ENCODE measurements at regions not wholly inside any gene's neighbourhood (a gene's known extent, or its start where the extent isn't known, plus 50 kb on each side); places are given as distances from the start of the nearest gene placed in this dataset.

- intact Hi-C loops (cut with micrococcal nuclease): no loop called here
Observed at GRCh38 chr6:12221856-12222255, 68.3 kb upstream of the EDN1 start.

GRCh38 chr6:12222405-12223366 is 67.5 kb upstream of the EDN1 start:
- intact Hi-C loops (cut with micrococcal nuclease): no loop called here

GRCh38 chr6:12223383-12223782 is 66.8 kb upstream of the EDN1 start:
- intact Hi-C loops (cut with micrococcal nuclease): no loop called here

- intact Hi-C loops (cut with micrococcal nuclease): no loop called here
Observed at GRCh38 chr6:12224251-12224650, 65.9 kb upstream of the EDN1 start.

GRCh38 chr6:12228447-12229146 is 61.6 kb upstream of the EDN1 start:
- intact Hi-C loops (cut with micrococcal nuclease): no loop called here

- intact Hi-C loops (cut with micrococcal nuclease): no loop called here
Observed at GRCh38 chr6:12229332-12229731, 60.8 kb upstream of the EDN1 start.

GRCh38 chr6:12230523-12230922 is 59.6 kb upstream of the EDN1 start:
- intact Hi-C loops (cut with micrococcal nuclease): no loop called here

- intact Hi-C loops (cut with micrococcal nuclease): loop anchor here (2.0 kb wide), 3 partner anchors 38 to 448 kb away; no protein-coding TSS in a partner anchor
Observed at GRCh38 chr6:12232339-12232738, 57.8 kb upstream of the EDN1 start.

GRCh38 chr6:12232821-12233220 is 57.3 kb upstream of the EDN1 start:
- intact Hi-C loops (cut with micrococcal nuclease): loop anchor here (1.0 to 2.0 kb wide), 5 partner anchors 38 to 448 kb away; no protein-coding TSS in a partner anchor

GRCh38 chr6:12233693-12234571 is 56.2 kb upstream of the EDN1 start:
- intact Hi-C loops (cut with micrococcal nuclease): loop anchor here (1.0 to 2.0 kb wide), 10 partner anchors 37 to 579 kb away; no protein-coding TSS in a partner anchor

GRCh38 chr6:12235341-12235740 is 54.8 kb upstream of the EDN1 start:
- intact Hi-C loops (cut with micrococcal nuclease): no loop called here

- intact Hi-C loops (cut with micrococcal nuclease): no loop called here
Observed at GRCh38 chr6:12238219-12238618, 51.9 kb upstream of the EDN1 start.
